Panc1 (cell line): ENCODE measurements at regions not wholly inside any gene's neighbourhood (a gene's known extent, or its start where the extent isn't known, plus 50 kb on each side); places are given as distances from the start of the nearest gene placed in this dataset.

Experiments used
- CTCF ChIP-seq: fragments of 450-650 bp; IDR thresholded peaks from 2 replicates; pipeline ENCODE4 v1.5.1; 2017; ENCODE audit warnings: mild to moderate bottlenecking
- POLR2AphosphoS5 ChIP-seq: IDR thresholded peaks from 2 replicates; pipeline ENCODE4 v1.6.1; 2012; ENCODE audit warnings: mild to moderate bottlenecking, low read depth, low read length, moderate library complexity
- REST ChIP-seq, 2 experiments: IDR thresholded peaks; 2 replicates each; pipeline ENCODE4 v1.6.1; 2011 to 2012; ENCODE audit warnings: low read depth in 2 of 2, control low read depth in 1 of 2, low read length in 1 of 2, mild to moderate bottlenecking in 1 of 2, moderate library complexity in 1 of 2; ENCODE audit not compliant: insufficient read depth in 1 of 2
- SIN3A ChIP-seq: IDR thresholded peaks from 2 replicates; pipeline ENCODE4 v1.6.1; 2012; ENCODE audit warnings: low read depth, mild to moderate bottlenecking, low read length, moderate library complexity, borderline replicate concordance; ENCODE audit not compliant: insufficient read depth
- TCF7L2 ChIP-seq: IDR thresholded peaks from 2 replicates; pipeline ENCODE4 v1.6.1; 2011; ENCODE audit warnings: mild to moderate bottlenecking, low read depth, low read length, inconsistent platforms

- TF ChIP-seq POLR2AphosphoS5 = no peak
- TF ChIP-seq CTCF = no peak
- TF ChIP-seq TCF7L2 = no peak
- no peak for TF ChIP-seq REST (IDR thresholded peaks at IDR 0.05; ENCODE audit: insufficient read depth in 1 of 2, low read depth in 2 of 2, low read length in 1 of 2)
- no peak for TF ChIP-seq SIN3A
These were observed 152.8 kb downstream of the DISP1 start for GRCh38 chr1:222967466-222968240.
